ENCODE measurements at regions not wholly inside any gene's neighbourhood (a gene's known extent, or its start where the extent isn't known, plus 50 kb on each side); places are given as distances from the start of the nearest gene placed in this dataset.

- TF ChIP-seq CTCF (IDR thresholded peaks at IDR 0.05; ENCODE audit: borderline replicate concordance, extremely low read depth, low read length, poor library complexity, severe bottlenecking), result no peak
- no peak for TF ChIP-seq EZH2 (IDR thresholded peaks at IDR 0.05; ENCODE audit: borderline replicate concordance, low read depth, low read length, severe bottlenecking)
- H4K20me1 ChIP-seq (ENCODE audit: insufficient read depth, low read length), result no peaks in the 10 kb centered on the region
- H3K9ac ChIP-seq (ENCODE audit: low read depth, low read length), result no peak overlapping the region
- no peak overlapping the region for H3K4me2 ChIP-seq (ENCODE audit: insufficient read depth, low read length)
- H3K36me3 ChIP-seq (ENCODE audit: insufficient read depth, low read length), result no peaks in the 10 kb centered on the region
- H3K79me2 ChIP-seq (ENCODE audit: insufficient read depth, low read length), result no peaks in the 10 kb centered on the region
- H3K4me3 ChIP-seq (ENCODE audit: low read depth in 1 of 2, low read length in 2 of 2), result no peak overlapping the region
- ATAC-seq (ENCODE audit: insufficient read depth, low read depth), result no peak
- no peaks in the 10 kb centered on the region for H3K4me1 ChIP-seq (ENCODE audit: insufficient read depth, low read length)
- no peaks in the 10 kb centered on the region for H3K9me3 ChIP-seq (ENCODE audit: insufficient read depth, low read length, severe bottlenecking)
- H3K27me3 ChIP-seq (ENCODE audit: insufficient read depth, low read length, poor library complexity), result no peaks in the 10 kb centered on the region
- no peak overlapping the region for H2AFZ ChIP-seq (ENCODE audit: low read depth, low read length)
- no peak for DNase-seq
- H3K27ac ChIP-seq (ENCODE audit: low read length), result no peak overlapping the region
Measured at GRCh38 chr9:74348777-74349176, 148.4 kb upstream of the RORB start.

- Histone ChIP-seq H3K4me2 (ENCODE audit: insufficient read depth, low read length) (no peak overlapping the region), H3K9me3 (ENCODE audit: insufficient read depth, low read length, severe bottlenecking) (no peaks in the 10 kb centered on the region), H3K36me3 (ENCODE audit: insufficient read depth, low read length) (no peaks in the 10 kb centered on the region), H3K4me1 (ENCODE audit: insufficient read depth, low read length) (peaks cover 19% of the 10 kb centered on the region), H3K79me2 (ENCODE audit: insufficient read depth, low read length) (no peaks in the 10 kb centered on the region), H3K4me3 (ENCODE audit: low read depth in 1 of 2, low read length in 2 of 2) (no peak overlapping the region), H3K27me3 (ENCODE audit: insufficient read depth, low read length, poor library complexity) (no peaks in the 10 kb centered on the region), H4K20me1 (ENCODE audit: insufficient read depth, low read length) (no peaks in the 10 kb centered on the region), H3K27ac (ENCODE audit: low read length) (no peak overlapping the region), H3K9ac (ENCODE audit: low read depth, low read length) (no peak overlapping the region), H2AFZ (ENCODE audit: low read depth, low read length) (no peak overlapping the region)
- TF ChIP-seq EZH2 (IDR thresholded peaks at IDR 0.05; ENCODE audit: borderline replicate concordance, low read depth, low read length, severe bottlenecking), result no peak
- TF ChIP-seq CTCF (IDR thresholded peaks at IDR 0.05; ENCODE audit: borderline replicate concordance, extremely low read depth, low read length, poor library complexity, severe bottlenecking), result no peak
- DNase-seq (no peak), ATAC-seq (ENCODE audit: insufficient read depth, low read depth) (no peak)
Measured at GRCh38 chr9:74355107-74355506, 142.0 kb upstream of the RORB start.

- Histone ChIP-seq H3K9ac (ENCODE audit: low read depth, low read length) (0 out of 2 replicates have a peak overlapping the region, but pooled peaks have one; percentile 6), H3K9me3 (ENCODE audit: insufficient read depth, low read length, severe bottlenecking) (no peaks in the 10 kb centered on the region), H3K79me2 (ENCODE audit: insufficient read depth, low read length) (no peaks in the 10 kb centered on the region), H2AFZ (ENCODE audit: low read depth, low read length) (peak overlapping the region; percentile 24; the same call in 1 of the 2 replicates), H3K4me3 (ENCODE audit: low read depth in 1 of 2, low read length in 2 of 2) (no peak overlapping the region), H3K4me2 (ENCODE audit: insufficient read depth, low read length) (no peak overlapping the region), H3K4me1 (ENCODE audit: insufficient read depth, low read length) (peaks cover 23% of the 10 kb centered on the region), H3K27me3 (ENCODE audit: insufficient read depth, low read length, poor library complexity) (no peaks in the 10 kb centered on the region), H4K20me1 (ENCODE audit: insufficient read depth, low read length) (no peaks in the 10 kb centered on the region), H3K36me3 (ENCODE audit: insufficient read depth, low read length) (no peaks in the 10 kb centered on the region), H3K27ac (ENCODE audit: low read length) (no peak overlapping the region)
- ATAC-seq (ENCODE audit: insufficient read depth, low read depth) (peak; percentile 57), DNase-seq (no peak)
- no peak for TF ChIP-seq CTCF (IDR thresholded peaks at IDR 0.05; ENCODE audit: borderline replicate concordance, extremely low read depth, low read length, poor library complexity, severe bottlenecking)
- TF ChIP-seq EZH2 (IDR thresholded peaks at IDR 0.05; ENCODE audit: borderline replicate concordance, low read depth, low read length, severe bottlenecking), result no peak
Measured at GRCh38 chr9:74357577-74357976, 139.6 kb upstream of the RORB start.

- TF ChIP-seq EZH2 (IDR thresholded peaks at IDR 0.05; ENCODE audit: borderline replicate concordance, low read depth, low read length, severe bottlenecking), result no peak
- TF ChIP-seq CTCF (IDR thresholded peaks at IDR 0.05; ENCODE audit: borderline replicate concordance, extremely low read depth, low read length, poor library complexity, severe bottlenecking), result no peak
- no peak for ATAC-seq (ENCODE audit: insufficient read depth, low read depth)
- Histone ChIP-seq H3K27me3 (ENCODE audit: insufficient read depth, low read length, poor library complexity) (no peaks in the 10 kb centered on the region), H3K79me2 (ENCODE audit: insufficient read depth, low read length) (no peaks in the 10 kb centered on the region), H3K9me3 (ENCODE audit: insufficient read depth, low read length, severe bottlenecking) (no peaks in the 10 kb centered on the region), H2AFZ (ENCODE audit: low read depth, low read length) (no peak overlapping the region), H4K20me1 (ENCODE audit: insufficient read depth, low read length) (no peaks in the 10 kb centered on the region), H3K4me2 (ENCODE audit: insufficient read depth, low read length) (no peak overlapping the region), H3K4me3 (ENCODE audit: low read depth in 1 of 2, low read length in 2 of 2) (no peak overlapping the region), H3K4me1 (ENCODE audit: insufficient read depth, low read length) (peaks cover 23% of the 10 kb centered on the region), H3K9ac (ENCODE audit: low read depth, low read length) (no peak overlapping the region), H3K27ac (ENCODE audit: low read length) (no peak overlapping the region), H3K36me3 (ENCODE audit: insufficient read depth, low read length) (no peaks in the 10 kb centered on the region)
- no peak for DNase-seq
Measured at GRCh38 chr9:74358959-74359358, 138.2 kb upstream of the RORB start.
